GM12864 (cell line): ENCODE measurements at regions not wholly inside any gene's neighbourhood (a gene's known extent, or its start where the extent isn't known, plus 50 kb on each side); places are given as distances from the start of the nearest gene placed in this dataset.

Experiments used
- DNase-seq: peaks from one replicate; pipeline ENCODE4 v3.0.0-alpha.2; 2011; ENCODE audit warnings: low read depth
- H3K4me3 ChIP-seq: 2 replicates; pipeline ENCODE4 v1.5.1; 2011; ENCODE audit warnings: mild to moderate bottlenecking, low read depth, low read length, control low read depth
- CTCF ChIP-seq: IDR thresholded peaks from 2 replicates; pipeline ENCODE4 v1.5.1; 2011; ENCODE audit warnings: low read depth, mild to moderate bottlenecking, moderate library complexity, low read length, control low read depth, inconsistent platforms; ENCODE audit errors: missing control alignments

GRCh38 chr12:89839444-89839843, 130.8 kb upstream of the ATP2B1 start:
- DNase-seq: no peak
- no peak for TF ChIP-seq CTCF
- H3K4me3 ChIP-seq: no peak overlapping the region

DNA sequence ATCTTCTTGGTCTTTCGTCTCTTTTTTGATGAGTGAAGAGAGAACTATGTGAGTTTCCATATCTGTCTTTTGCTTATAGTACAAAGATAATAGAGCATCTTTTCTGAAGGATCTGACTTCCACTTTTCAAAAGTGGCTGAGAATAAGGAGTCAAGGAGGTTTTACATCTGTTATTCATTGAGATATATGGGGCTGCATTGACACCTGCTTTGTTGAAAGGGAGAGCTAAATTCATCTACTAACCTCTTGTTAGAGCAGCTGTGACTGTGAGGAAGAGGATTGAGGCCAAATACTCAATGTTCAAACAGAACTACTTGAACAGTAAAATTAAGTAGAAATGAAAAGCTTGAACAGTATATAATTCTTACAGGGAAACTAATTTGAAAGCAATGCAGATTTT, 130.2 kb upstream of the ATP2B1 start:
- no peak for TF ChIP-seq CTCF
- DNase-seq: no peak
- no peak overlapping the region for H3K4me3 ChIP-seq

GRCh38 chr12:89836026-89836425, 127.4 kb upstream of the ATP2B1 start:
- no peak for TF ChIP-seq CTCF
- no peak overlapping the region for H3K4me3 ChIP-seq
- no peak for DNase-seq

DNA sequence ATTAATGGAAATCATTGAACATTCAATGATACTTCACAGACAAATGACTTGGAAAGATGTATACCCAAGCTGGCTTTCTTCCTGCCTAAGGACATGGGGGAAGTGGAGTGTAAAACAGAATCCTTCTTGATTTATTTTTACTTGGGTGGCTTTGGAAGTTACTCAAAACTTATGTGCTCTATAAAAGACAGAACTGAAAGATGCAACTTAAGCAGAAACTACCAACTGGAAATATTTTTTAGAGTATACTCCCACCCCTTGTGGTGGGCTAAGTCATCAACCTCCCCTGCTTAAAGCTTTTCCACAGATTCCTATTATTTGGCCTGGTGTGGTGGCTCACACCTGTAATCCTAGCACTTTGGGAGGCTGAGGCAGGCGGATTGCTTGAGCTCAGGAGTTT, 126.0 kb upstream of the ATP2B1 start:
- no peak for DNase-seq
- TF ChIP-seq CTCF: no peak
- H3K4me3 ChIP-seq: no peak overlapping the region

- no peak for DNase-seq
- H3K4me3 ChIP-seq: no peak overlapping the region
- no peak for TF ChIP-seq CTCF
Observed at GRCh38 chr12:89833337-89834252, 125.0 kb upstream of the ATP2B1 start.

GRCh38 chr12:89832336-89832735, 123.7 kb upstream of the ATP2B1 start:
- no peak for DNase-seq
- no peak for TF ChIP-seq CTCF
- no peak overlapping the region for H3K4me3 ChIP-seq

DNA sequence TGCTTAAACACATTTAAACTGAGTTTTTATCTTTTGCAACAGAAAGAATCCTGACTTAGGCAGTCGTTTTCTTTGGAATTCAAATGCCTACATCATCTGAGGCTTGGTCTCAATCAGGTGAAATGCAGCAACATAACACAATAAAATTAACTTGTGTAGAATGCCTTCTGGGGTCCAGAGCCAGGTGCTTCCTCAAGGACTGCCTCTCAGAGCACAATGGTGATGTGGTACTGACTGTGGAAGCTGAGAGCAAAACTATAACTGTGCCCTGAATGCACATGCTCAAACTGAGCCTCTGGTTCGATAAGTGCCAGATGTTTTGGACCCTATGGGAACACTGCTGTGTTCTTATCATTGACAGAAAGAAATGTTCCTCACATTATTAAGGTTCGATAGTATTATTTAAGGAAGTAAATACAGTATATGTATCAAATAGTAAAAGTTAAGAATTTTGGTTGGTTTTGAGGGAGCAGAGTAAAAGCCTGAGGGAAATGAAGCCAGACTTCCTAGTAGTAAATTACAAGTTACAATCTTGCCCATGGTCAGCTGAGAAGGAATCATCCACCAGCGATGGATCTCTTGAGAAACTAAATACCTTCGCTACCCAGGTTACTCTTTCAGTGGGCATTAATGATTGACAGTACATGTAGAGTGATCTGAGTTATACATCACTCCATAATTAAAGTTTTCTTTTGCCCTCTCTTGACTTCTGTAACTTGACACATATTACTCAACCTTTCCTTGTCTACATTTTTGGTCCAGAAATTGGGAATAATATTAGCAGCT, 122.9 kb upstream of the ATP2B1 start:
- no peak overlapping the region for H3K4me3 ChIP-seq
- TF ChIP-seq CTCF: no peak
- DNase-seq: no peak
